Memory B cell (primary cell): ENCODE measurements at regions not wholly inside any gene's neighbourhood (a gene's known extent, or its start where the extent isn't known, plus 50 kb on each side); places are given as distances from the start of the nearest gene placed in this dataset.

Experiments
- ATAC-seq: fragments of 150-1000 bp; cut with Tn5 transposase; 2 replicates; pipeline ENCODE4 v1.10.0; 2021; ENCODE audit warnings: low read depth, mild to moderate bottlenecking, moderate library complexity
- DNase-seq, 2 donors: peaks; one replicate each; pipeline ENCODE4 v3.0.0; 2022; ENCODE audit warnings: low spot score in 2 of 2
- H3K27ac Mint-ChIP-seq: one replicate; pipeline ENCODE4 v1.8.0; 2022; ENCODE audit warnings: mild to moderate bottlenecking, moderate library complexity, mixed read lengths
- H3K27me3 Mint-ChIP-seq: one replicate; pipeline ENCODE4 v1.8.0; 2022; ENCODE audit warnings: mixed read lengths
- H3K36me3 Mint-ChIP-seq: one replicate; pipeline ENCODE4 v1.8.0; 2022; ENCODE audit warnings: mild to moderate bottlenecking, mixed read lengths
- H3K4me1 Mint-ChIP-seq: one replicate; pipeline ENCODE4 v1.8.0; 2022; ENCODE audit warnings: mixed read lengths
- H3K4me3 Mint-ChIP-seq: one replicate; pipeline ENCODE4 v1.8.0; 2022; ENCODE audit warnings: mild to moderate bottlenecking, moderate library complexity, mixed read lengths
- H3K9me3 Mint-ChIP-seq: one replicate; pipeline ENCODE4 v1.8.0; 2022; ENCODE audit warnings: mixed read lengths

DNA sequence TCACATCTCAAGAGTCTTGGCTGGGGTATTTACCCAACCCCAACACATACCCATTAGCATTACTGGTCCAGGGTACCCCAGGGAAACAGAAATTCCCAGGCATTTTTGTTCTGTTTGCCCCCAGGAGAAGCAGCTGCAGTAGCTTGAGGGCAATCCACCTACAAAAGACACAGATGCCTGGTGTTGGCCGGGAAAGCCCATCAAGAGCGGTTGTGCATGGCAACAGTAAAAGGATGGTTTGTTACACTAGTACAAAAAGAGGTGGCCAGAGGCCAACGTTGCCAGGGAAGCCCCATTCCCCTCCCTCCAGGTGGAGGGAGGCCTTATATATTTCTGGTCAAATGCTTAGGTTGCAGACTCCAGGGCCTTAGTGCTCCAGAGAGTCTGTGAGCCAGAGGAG, 637.8 kb downstream of the BCOR start:
- peaks cover 4% of the 10 kb centered on the region for H3K9me3 Mint-ChIP-seq
- ATAC-seq (no peak), DNase-seq (no peak)
- H3K4me1 Mint-ChIP-seq, result peaks cover 3% of the 10 kb centered on the region
- H3K27me3 Mint-ChIP-seq, result peaks cover 9% of the 10 kb centered on the region
- H3K27ac Mint-ChIP-seq, result no peak overlapping the region
- no peak overlapping the region for H3K4me3 Mint-ChIP-seq
- no peaks in the 10 kb centered on the region for H3K36me3 Mint-ChIP-seq

DNA sequence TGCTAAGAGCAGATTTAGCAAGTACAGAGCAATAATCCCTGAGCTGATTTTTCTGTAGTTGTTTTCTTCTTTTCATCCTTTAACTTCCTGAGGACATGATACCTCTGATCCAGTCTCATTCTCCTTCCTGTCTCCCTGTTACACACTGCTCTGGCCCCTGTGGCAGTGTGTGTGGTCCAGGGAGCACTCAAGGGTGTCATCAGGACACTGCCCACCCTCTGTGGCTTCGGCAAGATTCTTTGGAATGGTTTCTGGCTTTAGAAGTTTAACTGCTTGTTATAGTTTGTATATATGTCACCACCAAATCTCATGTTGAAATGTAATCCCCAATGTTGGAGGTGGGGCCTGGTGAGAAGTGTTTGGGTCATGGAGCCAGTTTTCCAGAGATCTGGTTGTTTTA, 637.3 kb downstream of the BCOR start:
- ATAC-seq, result no peak
- H3K36me3 Mint-ChIP-seq, result no peaks in the 10 kb centered on the region
- DNase-seq, result no peak
- H3K4me3 Mint-ChIP-seq, result no peak overlapping the region
- peaks cover 4% of the 10 kb centered on the region for H3K9me3 Mint-ChIP-seq
- peaks cover 3% of the 10 kb centered on the region for H3K4me1 Mint-ChIP-seq
- H3K27me3 Mint-ChIP-seq, result peaks cover 9% of the 10 kb centered on the region
- H3K27ac Mint-ChIP-seq, result no peak overlapping the region

DNA sequence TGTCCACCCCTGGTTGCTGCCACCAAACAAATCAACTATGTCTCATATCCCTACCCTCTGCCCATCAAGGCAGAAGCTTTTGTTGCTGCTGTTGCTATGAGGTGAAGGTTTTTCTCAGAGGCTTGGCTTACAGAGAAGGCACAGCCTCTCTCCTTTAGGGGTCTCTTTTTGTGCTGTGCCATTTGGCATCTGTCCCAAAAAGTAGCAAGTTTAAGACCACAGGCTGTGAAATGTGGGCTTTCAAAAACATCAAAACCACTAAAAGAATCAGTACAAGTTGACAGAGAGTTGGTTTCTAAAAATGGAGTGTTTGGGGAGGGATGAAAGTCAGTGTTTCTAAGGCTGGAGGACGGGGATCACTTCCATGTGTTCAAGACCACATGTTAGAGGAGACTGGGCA, 634.9 kb downstream of the BCOR start:
- no peak for ATAC-seq
- H3K36me3 Mint-ChIP-seq, result no peaks in the 10 kb centered on the region
- H3K4me3 Mint-ChIP-seq, result no peak overlapping the region
- H3K27ac Mint-ChIP-seq, result no peak overlapping the region
- DNase-seq, result no peak
- peaks cover 9% of the 10 kb centered on the region for H3K27me3 Mint-ChIP-seq
- no peaks in the 10 kb centered on the region for H3K9me3 Mint-ChIP-seq
- H3K4me1 Mint-ChIP-seq, result peaks cover 3% of the 10 kb centered on the region

DNA sequence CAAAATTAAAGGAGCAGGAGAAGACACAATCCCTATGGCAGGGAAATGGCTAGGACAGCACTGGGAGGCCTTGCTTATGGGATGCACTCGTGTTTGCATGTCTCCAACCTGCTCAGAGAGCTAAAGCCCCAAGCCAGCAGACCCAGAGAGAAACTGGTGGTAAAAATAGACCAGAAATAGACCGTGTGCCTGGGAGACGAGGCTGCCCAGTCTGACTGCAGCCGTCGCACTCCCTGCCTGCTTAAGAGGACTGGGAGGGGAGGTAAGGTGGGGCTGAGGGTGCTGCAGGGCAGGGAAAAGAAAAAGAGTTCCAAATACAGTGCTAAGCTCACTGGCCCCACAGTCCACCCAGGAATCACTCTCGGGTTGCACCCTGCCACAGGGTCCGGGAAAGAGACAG, 633.5 kb downstream of the BCOR start:
- no peak overlapping the region for H3K27ac Mint-ChIP-seq
- peaks cover 3% of the 10 kb centered on the region for H3K4me1 Mint-ChIP-seq
- no peak for DNase-seq
- peaks cover 9% of the 10 kb centered on the region for H3K27me3 Mint-ChIP-seq
- no peak overlapping the region for H3K4me3 Mint-ChIP-seq
- ATAC-seq, result no peak
- H3K9me3 Mint-ChIP-seq, result no peaks in the 10 kb centered on the region
- H3K36me3 Mint-ChIP-seq, result no peaks in the 10 kb centered on the region

DNA sequence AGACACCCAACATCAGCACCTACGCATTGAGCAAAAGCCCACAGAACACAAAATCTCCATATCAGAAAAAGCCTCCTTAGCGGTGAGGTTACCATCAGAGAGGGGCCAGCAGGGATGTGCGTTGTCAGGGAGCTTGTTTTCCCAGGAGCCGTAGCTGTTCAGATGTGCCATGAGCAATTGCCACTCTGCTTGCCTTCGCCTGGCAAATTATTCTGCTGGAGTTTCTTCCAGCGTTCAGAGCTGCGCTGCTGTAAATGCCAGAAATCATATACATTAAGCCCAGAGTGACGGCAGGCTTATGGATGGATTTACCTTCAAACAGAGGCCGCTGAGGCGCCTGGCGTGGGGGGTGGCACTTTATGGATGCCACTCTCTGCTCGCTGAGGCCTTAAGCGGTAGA, 632.3 kb downstream of the BCOR start:
- Mint-ChIP-seq H3K36me3 (no peaks in the 10 kb centered on the region), H3K4me3 (no peak overlapping the region), H3K4me1 (peaks cover 3% of the 10 kb centered on the region), H3K9me3 (no peaks in the 10 kb centered on the region), H3K27ac (no peak overlapping the region), H3K27me3 (peaks cover 9% of the 10 kb centered on the region)
- ATAC-seq (no peak), DNase-seq (no peak)

DNA sequence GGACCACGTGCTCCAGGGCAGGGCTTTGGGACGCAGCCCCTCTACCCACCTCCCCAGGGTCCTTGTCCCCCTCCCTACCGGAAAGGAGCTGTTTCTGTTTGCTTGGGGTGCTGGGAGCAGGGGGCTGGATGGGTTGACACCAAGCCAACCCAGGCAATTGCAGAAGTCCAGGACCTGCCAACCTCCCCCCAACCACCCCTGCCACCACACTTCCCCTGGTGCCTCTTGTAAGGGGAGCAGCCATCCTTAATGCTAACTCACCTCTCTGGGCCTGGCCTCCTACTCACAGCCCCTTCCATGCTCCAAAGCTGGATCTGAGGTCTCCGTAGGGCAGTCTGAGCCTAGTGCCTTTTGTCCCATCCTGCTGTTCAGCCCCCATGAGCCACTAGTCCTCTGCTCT, 631.9 kb downstream of the BCOR start:
- no peaks in the 10 kb centered on the region for H3K9me3 Mint-ChIP-seq

DNA sequence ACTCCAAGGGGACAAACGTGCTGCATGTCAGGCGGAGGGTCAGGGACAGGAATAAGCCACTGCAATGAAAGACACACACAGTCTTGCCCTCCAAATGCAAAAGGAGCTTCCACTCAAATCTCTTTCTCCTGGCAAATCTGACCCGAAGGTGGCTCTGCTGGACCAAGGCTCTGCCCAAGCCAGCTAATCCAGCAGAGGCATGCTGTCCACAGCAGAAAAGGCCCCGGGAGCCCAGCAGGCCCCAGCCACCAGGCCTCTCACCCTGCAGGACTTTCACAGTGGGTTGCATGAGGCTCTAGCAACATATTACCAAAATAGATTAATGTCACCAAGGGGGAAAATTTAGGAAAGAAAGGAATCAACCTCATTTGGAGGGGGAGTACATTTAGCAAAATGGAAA, 628.6 kb downstream of the BCOR start:
- H3K4me3 Mint-ChIP-seq, result no peak overlapping the region
- H3K27ac Mint-ChIP-seq, result no peak overlapping the region
- no peaks in the 10 kb centered on the region for H3K9me3 Mint-ChIP-seq
- DNase-seq (no peak), ATAC-seq (no peak)
- H3K36me3 Mint-ChIP-seq, result no peaks in the 10 kb centered on the region
- H3K27me3 Mint-ChIP-seq, result peaks cover 5% of the 10 kb centered on the region
- H3K4me1 Mint-ChIP-seq, result peaks cover 3% of the 10 kb centered on the region

More for the DNA sequence above, 631.9 kb downstream of the BCOR start:
- Mint-ChIP-seq H3K36me3 (no peaks in the 10 kb centered on the region), H3K27ac (no peak overlapping the region), H3K27me3 (peaks cover 9% of the 10 kb centered on the region), H3K4me3 (no peak overlapping the region), H3K4me1 (peaks cover 3% of the 10 kb centered on the region)
- DNase-seq (no peak), ATAC-seq (no peak)

DNA sequence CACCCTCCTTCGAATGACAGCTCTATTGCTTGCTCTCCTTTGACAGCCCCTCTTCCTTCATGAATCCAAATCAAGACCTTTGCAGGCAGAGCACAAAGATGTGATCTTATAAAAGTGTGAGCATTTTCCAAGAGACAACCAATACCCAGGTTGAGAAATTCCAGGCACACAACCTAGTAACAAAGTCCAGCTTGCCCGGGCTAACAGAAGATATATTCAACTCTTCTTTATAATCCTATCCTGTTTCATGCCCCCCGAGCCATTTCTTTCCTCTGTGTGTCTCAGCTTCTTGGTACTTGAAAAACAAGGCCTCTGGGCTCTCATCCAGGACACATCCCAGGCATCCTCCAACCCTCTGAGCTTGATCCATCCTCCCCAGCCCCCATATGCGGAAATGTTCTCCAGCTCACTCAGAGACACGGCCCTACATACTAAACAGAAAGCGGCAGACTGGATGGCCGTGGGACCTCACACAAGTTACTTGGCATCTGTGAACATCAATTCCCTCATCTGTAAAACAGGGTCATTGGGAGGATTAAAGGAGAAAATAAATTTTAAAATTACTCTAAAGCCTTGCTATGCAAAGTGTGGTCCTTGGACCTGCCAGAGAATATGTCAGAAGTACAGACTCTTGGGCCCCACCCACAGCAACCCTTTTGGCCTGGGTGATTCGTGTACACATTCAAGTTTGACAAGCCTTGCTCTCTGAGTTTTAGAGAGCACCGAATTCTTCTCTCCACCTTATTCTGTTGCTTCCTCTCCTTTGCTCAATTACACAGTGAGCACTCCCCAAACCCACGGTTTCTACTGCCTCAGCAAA, 627.0 kb downstream of the BCOR start:
- ATAC-seq (no peak), DNase-seq (no peak)
- Mint-ChIP-seq H3K36me3 (no peaks in the 10 kb centered on the region), H3K27ac (no peak overlapping the region), H3K4me3 (no peak overlapping the region), H3K27me3 (peaks cover 5% of the 10 kb centered on the region), H3K4me1 (no peaks in the 10 kb centered on the region), H3K9me3 (no peaks in the 10 kb centered on the region)

DNA sequence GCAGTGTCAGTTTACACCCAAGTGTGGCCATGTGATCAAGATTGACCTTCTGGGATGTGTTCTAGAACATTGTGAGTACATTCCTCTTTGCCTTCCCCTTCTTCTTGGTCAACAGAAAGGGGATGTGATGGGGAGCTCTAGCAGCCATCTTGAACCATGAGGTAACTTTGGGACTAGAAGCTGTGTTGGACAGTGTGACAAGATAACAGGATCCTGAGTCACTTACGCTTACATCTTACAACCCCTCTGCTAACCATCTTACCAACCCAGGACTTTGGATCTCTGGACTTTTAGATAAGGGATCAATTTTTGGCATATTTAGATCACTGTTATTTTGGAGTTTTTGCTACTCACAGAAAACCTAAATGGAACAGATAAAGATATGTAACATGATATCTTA, 625.6 kb downstream of the BCOR start:
- Mint-ChIP-seq H3K4me1 (no peaks in the 10 kb centered on the region), H3K27me3 (peaks cover 5% of the 10 kb centered on the region), H3K9me3 (no peaks in the 10 kb centered on the region), H3K27ac (no peak overlapping the region), H3K36me3 (no peaks in the 10 kb centered on the region), H3K4me3 (no peak overlapping the region)
- ATAC-seq, result no peak
- no peak for DNase-seq

DNA sequence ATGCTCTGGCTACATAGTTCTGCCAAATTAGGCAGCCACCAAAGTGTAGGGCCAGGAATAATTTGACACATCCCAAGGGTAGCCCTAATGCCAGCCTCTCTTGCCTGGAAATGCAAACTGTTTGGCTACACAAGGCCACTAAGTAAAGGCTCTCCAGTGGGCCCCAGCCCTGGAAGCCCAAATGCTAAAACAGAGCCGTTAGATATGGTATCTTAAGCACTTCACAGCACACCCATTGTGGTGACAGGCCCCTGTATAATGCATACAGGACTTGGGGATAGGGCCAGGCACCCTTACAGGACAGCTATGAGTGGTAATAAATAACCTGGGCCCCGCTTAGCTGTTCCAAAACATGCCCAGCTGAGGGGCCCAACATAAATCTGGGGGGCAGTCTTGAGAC, 623.9 kb downstream of the BCOR start:
- Mint-ChIP-seq H3K4me3 (no peak overlapping the region), H3K27ac (no peak overlapping the region)
- no peak for ATAC-seq

DNA sequence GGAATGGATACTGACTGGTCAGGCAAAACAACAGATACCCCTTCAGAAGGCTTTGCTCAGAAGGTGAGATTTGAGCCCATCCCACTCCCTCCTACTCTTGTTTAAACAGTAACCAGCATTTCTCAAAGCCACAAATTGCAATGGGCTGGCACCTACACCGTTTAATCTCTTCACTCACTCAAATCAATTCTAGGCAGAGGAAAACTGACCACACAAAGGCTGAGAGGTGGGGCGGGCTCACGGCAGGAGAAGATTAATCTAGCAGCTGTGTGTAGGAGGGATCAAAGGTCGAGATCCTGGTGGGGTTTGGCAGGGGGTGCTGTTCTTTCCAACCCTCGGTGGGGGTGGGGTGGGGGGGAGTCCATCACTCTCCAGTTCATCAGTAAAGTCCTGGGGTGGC, 622.4 kb downstream of the BCOR start:
- ATAC-seq (no peak), DNase-seq (no peak)
- H3K9me3 Mint-ChIP-seq, result no peaks in the 10 kb centered on the region
- no peak overlapping the region for H3K4me3 Mint-ChIP-seq
- no peak overlapping the region for H3K27ac Mint-ChIP-seq
- H3K27me3 Mint-ChIP-seq, result peaks cover 7% of the 10 kb centered on the region
- H3K4me1 Mint-ChIP-seq, result no peaks in the 10 kb centered on the region
- H3K36me3 Mint-ChIP-seq, result no peaks in the 10 kb centered on the region

More for the DNA sequence above, 623.9 kb downstream of the BCOR start:
- Mint-ChIP-seq H3K4me1 (no peaks in the 10 kb centered on the region), H3K27me3 (peaks cover 7% of the 10 kb centered on the region), H3K36me3 (no peaks in the 10 kb centered on the region), H3K9me3 (no peaks in the 10 kb centered on the region)
- DNase-seq, result no peak

DNA sequence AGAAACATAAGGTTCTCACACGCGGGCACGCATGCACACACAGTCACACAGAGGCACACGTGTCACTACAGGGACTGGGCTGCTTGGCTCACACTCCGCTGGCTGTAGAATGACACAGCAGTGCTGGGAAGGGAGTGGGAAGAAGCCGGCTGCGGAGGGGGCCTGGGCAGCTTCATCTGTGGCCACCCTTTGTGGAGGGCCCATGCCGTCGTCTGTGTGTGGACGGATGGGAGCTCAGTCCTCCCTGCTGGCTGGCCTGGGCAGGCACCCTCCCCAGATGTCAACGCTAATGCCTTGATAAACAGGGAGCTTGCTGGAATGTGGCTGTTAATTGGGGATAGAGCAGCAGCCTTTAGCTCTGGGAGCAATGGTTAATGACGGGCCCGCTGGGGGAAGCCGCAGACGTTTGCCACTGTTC, 621.1 kb downstream of the BCOR start:
- no peak overlapping the region for H3K4me3 Mint-ChIP-seq
- DNase-seq, result no peak
- peaks cover 7% of the 10 kb centered on the region for H3K27me3 Mint-ChIP-seq
- no peaks in the 10 kb centered on the region for H3K4me1 Mint-ChIP-seq
- H3K27ac Mint-ChIP-seq, result no peak overlapping the region
- H3K9me3 Mint-ChIP-seq, result no peaks in the 10 kb centered on the region
- no peaks in the 10 kb centered on the region for H3K36me3 Mint-ChIP-seq
- ATAC-seq, result no peak

DNA sequence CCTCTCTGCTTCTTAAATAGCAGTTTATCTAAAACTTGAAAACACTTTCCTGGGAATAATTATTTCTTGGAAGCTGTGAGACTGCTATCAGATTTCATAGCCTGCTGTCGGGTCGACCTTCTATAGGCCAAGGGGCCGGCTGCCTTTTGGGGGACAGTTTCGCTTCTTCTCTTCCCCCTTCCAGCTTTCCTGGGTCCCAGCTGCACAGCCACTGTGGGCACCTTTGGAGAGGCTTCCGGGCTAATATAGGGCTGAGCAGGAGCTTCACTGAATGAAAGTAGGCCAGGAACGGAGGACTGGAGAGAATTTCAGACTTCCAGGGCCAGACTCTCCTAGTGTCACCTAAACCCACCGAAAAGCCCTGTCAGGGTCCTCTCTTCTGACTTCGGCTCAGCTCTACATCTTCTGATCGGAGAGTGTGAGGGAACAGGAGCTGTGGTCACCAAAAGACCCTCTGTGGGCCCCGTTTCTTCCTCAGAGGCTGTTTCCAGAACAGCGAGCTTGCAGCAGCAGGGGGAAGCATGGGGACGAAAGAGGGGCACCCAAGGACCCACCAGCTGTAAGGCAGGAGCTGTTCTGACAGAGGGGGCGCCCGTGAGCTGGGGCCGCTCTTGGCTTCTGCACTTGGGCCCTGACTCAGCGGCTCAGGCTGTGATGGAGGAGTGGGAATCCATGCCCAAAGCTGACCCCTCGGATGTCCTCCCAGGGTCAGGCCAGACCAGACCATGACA, 620.6 kb downstream of the BCOR start:
- no peaks in the 10 kb centered on the region for H3K36me3 Mint-ChIP-seq
- H3K4me1 Mint-ChIP-seq, result no peaks in the 10 kb centered on the region
- ATAC-seq, result peak; percentile 17

DNA sequence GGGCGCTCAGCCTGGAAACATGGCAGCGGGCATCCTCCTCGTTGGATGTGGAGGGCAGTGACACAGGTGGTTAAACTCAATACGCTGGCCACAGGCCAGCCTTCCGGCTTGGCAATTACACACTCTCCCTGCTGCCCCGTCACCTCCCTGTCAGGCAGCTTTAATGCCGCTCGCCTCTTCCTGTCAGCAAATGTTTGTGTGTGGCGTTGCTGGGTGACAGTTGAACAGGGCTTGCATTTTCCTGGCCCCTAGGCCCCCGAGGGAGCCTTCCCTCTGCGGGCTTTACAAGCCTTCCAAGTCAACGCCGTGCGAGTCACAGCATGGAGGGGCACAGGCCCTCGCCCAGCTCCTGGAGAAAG, 620.0 kb downstream of the BCOR start:
- H3K36me3 Mint-ChIP-seq, result no peaks in the 10 kb centered on the region
- no peaks in the 10 kb centered on the region for H3K9me3 Mint-ChIP-seq
- H3K4me3 Mint-ChIP-seq, result no peak overlapping the region
- ATAC-seq (peak; percentile 46), DNase-seq (no peak)
- peaks cover 7% of the 10 kb centered on the region for H3K27me3 Mint-ChIP-seq
- no peak overlapping the region for H3K27ac Mint-ChIP-seq
- H3K4me1 Mint-ChIP-seq, result no peaks in the 10 kb centered on the region

More for the DNA sequence above, 620.6 kb downstream of the BCOR start:
- no peak for DNase-seq
- Mint-ChIP-seq H3K27ac (no peak overlapping the region), H3K9me3 (no peaks in the 10 kb centered on the region), H3K4me3 (no peak overlapping the region), H3K27me3 (peaks cover 7% of the 10 kb centered on the region)

DNA sequence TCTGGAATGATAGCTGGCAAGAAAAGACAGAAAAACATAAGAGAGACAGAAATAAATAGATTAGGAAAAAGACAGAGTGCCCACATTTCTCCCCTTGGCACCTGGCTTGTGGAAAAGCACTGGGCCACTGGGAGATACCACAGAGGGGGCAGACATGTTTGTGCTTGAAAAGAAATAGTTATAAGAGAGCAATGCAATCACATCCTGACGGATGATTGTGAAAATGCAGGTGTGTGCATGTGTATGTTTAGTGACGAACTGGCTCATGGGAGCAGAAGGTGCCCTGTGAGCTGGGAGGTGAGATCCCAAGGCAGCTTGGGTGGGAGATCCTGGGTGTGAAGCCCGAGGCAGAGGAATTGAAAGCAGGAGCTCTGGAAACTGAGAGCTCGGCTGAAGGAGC, 617.9 kb downstream of the BCOR start:
- H3K27me3 Mint-ChIP-seq, result peaks cover 4% of the 10 kb centered on the region
- no peaks in the 10 kb centered on the region for H3K36me3 Mint-ChIP-seq
- no peaks in the 10 kb centered on the region for H3K4me1 Mint-ChIP-seq
- ATAC-seq (no peak), DNase-seq (no peak)
- no peak overlapping the region for H3K27ac Mint-ChIP-seq
- no peak overlapping the region for H3K4me3 Mint-ChIP-seq
- H3K9me3 Mint-ChIP-seq, result no peaks in the 10 kb centered on the region
